GM19395 (cell line): ENCODE measurements at regions not wholly inside any gene's neighbourhood (a gene's known extent, or its start where the extent isn't known, plus 50 kb on each side); places are given as distances from the start of the nearest gene placed in this dataset.

Experiments
- ATAC-seq: cut with Tn5 transposase; IDR thresholded peaks from one replicate; pipeline ENCODE4 v1.9.1; 2021; ENCODE audit warnings: mild to moderate bottlenecking, moderate library complexity; ENCODE audit not compliant: unreplicated experiment

- ATAC-seq = no peak
These were observed 102.2 kb upstream of the GADD45A start for GRCh38 chr1:67582625-67583461.

GRCh38 chr1:67583462-67583950 is 101.5 kb upstream of the GADD45A start:
- no peak for ATAC-seq

GRCh38 chr1:67584938-67585337 is 100.1 kb upstream of the GADD45A start:
- no peak for ATAC-seq

DNA sequence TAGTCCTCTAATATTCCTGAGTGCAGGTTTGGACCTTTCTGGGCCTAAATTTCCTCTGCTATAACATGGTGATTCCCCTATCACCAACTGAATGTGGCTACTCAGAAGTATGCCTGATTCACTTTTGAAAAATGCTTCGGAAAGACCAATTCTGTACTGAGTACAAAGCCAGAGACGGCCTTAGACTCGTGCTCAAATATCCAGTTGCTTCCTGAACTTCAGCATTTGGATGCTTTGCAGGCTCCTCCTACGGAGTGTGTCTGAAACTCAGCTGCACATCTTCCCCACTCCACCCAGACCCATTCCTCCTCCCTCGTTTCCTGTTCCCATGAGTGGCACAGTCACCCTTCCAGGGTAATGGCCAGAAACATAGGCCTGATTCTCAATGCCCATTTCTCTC is 98.4 kb upstream of the GADD45A start:
- ATAC-seq = no peak

GRCh38 chr1:67588178-67588855 is 96.7 kb upstream of the GADD45A start:
- ATAC-seq = no peak

GRCh38 chr1:67589519-67590233 is 95.3 kb upstream of the GADD45A start:
- ATAC-seq = no peak

GRCh38 chr1:67590329-67590728 is 94.7 kb upstream of the GADD45A start:
- no peak for ATAC-seq

DNA sequence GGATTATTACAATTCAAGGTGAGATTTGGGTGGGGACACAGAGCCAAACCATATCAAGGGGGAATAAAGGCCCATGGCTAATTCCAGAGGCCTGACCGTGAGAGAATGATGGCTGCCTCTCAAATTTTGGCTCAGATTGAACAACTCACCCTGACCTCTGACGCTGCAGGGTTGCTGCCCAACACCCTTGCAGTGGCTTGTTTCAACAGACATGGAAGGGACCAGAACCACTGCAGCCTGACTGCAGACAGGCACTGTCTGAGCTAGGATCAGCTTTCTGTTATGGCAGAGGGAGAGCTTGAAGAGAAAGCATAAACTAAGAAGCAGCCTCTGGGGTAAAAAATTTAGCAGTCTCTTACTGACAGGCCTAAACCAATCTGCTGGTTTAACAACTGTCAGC is 90.2 kb upstream of the GADD45A start:
- ATAC-seq = no peak

DNA sequence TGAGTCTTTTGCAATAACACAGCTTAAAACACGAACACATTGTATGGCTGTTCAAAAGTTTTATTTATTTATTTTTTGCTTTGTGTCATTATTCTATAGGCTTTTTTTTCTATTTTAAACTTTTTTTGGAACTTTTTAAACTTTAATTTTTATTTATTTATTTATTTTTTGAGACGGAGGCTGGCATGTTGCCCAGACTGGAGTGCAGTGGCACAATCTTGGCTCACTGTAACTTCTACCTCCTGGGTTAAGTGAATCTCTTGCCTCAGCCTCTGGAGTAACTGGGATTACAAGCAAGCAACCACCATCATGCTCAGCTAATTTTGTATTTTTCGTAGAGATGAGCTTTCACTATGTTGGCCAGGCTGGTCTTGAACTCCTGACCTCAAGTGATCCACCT is 88.3 kb upstream of the GADD45A start:
- ATAC-seq = no peak

DNA sequence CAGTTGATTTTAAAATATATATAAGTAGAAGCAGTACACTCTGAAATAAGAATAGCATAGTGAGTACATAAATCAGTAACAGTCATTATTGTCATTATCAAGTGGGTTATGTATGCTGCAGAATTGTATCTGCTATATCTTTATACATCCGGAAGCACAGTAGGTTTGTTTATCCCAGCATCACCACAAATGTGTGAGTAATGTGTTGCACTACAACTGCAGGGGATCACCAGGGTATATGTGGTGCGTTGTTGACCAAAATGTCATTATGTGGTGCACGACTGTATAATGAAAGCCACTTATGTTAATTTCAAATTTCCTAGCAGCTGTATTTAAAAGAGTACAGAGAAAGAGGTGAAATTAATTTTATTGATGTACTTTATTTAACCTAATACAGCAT is 87.7 kb upstream of the GADD45A start:
- ATAC-seq = no peak

DNA sequence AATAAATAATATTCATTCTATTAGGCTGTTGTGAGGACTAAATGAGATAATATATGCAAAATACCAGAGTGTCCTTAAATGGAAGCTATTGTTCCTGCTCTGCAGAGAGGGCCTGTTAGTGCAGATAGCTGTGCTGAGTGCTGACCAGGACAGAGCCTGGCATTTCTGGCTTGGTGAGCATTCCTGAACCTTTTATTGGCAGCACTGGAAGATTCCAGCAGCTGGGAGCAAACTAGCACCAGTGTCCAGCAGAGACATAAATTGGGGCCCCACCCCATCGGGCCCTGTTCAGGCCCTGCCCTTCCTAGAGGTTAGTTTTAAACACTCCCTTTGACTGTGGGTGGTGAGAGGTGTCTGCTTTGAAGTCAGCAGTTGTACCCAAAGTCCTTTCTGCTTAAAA is 85.9 kb upstream of the GADD45A start:
- ATAC-seq = no peak

GRCh38 chr1:67601539-67601938 is 83.5 kb upstream of the GADD45A start:
- no peak for ATAC-seq

- no peak for ATAC-seq
These were observed 83.0 kb upstream of the GADD45A start for GRCh38 chr1:67601955-67602354.

DNA sequence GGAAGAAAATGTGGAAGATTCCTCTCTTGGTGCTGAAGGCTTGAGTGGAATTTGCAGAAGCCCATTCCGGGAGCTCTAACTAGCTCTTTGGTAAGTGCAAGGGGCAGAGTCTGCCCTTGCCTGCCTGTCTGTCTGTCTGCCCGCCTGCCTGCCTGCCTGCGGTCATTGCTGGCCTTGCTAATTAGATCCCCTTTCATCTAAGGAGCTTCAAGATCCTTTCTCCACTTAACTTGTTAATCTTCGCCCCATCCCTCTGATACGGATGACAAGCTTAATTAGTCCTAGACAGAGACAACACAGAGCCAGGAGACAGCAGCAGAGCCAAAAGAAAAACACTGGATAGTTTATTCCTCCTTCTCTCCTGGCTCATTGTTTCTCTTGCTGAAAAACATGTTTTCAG is 80.2 kb upstream of the GADD45A start:
- no peak for ATAC-seq

DNA sequence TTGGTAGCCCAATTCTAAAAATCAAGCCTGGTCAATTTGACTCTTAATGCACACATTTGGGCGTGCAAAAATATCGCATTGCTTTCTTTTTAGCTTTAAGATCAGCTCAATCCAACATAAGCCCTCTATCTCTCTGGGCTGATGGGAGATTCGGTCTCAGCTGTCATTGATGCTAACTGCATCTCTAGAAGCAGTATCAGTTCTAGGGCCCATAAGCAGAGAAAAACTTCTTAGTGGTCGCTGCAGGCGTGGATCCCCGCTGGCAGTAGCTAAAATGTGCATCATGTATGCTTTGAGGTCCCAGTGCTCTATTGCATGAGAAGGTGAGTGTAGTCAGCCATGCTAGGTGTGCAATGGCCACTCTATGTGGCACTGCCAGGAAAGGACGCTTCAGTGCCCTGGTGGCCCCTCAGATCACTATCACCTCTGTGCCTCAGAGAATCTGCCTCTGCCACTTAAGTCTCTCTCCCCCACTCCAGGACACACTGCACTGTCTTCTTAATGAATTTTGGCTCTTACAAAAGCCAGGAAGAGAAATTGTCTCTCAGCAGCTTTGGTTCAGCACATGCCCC is 79.7 kb upstream of the GADD45A start:
- no peak for ATAC-seq

GRCh38 chr1:67607286-67607685 is 77.7 kb upstream of the GADD45A start:
- no peak for ATAC-seq

- no peak for ATAC-seq
These were observed 77.3 kb upstream of the GADD45A start for GRCh38 chr1:67607699-67608098.

DNA sequence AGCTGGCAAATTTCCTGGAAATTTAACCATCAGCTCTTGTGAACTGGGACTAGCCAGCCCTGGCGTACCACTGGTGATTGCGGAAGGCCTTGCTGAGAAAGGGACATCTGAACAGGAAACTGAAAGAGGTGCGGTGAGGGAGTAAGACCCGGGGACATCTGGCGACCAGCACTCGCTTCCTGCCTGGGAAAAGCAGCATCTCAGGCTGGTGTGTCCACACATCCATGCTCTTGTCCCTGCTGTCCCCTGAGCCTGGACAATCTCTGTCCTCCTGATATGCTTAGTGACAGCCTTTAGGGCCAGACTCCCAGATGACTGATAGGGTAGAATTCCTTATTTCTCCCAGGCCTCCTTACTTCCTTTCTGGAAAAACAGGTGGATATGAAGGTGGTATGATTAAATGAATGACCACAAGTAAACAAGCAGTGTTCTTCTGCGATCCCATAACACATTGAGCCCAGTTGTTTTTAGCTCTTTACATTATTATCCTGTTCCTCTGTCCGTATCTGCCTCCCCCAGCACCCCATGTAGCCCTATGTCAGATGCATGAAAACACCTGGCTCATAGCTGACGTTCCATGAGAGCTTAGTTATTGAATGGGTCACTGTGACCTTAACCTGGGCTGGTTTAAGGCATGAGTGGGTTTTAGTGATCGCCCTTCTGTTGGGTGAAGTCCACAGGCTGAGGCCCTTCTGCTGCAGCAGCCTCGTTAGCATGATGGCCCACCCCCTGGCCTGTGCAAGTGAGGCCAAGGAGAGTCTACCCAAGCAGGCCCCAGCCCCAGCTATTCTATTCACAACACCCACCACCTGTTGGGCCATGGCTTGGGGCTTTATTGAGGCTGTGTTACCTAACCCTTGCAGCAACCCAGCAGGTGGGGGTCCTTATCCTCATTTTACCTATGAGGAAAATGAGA is 76.1 kb upstream of the GADD45A start:
- ATAC-seq = no peak

- ATAC-seq = no peak
These were observed 75.2 kb upstream of the GADD45A start for GRCh38 chr1:67609577-67610341.

DNA sequence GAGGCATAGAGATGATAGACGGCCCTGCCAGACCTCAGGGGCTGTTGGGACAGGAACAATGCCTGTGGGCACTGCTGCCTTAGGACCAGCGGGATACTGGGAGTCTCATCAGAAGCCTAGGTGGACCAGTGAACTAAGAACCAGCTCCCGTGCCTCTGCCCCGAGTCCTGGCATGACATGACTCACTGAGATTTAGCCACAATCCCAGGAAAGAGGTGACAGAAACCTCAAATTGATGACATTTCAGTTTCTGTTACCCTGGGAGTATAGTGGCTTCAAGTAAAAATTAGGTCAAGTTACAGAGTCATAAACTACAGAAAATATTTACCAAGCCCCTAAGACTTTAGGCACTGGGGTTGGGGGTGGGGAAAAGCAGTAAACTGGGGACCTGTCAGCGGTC is 74.6 kb upstream of the GADD45A start:
- no peak for ATAC-seq
